Fibroblast of skin of left quadriceps (primary cell): ENCODE measurements at regions not wholly inside any gene's neighbourhood (a gene's known extent, or its start where the extent isn't known, plus 50 kb on each side); places are given as distances from the start of the nearest gene placed in this dataset.

Experiments
- DNase-seq, 2 experiments: peaks; one replicate each; pipeline ENCODE4 v3.0.0-alpha.2; 2013; ENCODE audit warnings: low read depth in 2 of 2

DNA sequence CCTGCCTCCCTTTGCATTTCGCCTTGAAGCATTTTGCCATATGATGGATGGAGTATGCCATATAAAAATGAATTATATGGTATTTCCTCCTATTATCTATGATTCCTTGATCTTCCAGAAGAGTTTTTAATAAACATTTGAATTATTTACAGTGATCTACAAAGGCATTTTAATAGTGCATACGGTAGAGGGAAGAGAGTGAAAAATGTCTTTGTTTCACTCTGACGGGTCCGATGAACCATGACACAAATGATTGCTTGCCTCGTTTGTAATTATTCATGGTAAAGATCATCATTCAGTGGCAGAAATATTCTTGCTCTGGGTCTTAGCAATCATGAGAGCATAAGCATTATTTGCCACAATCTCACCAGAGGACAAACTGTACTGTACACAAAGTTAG, 1010.9 kb downstream of the NTRK3 start:
- DNase-seq = no peak

DNA sequence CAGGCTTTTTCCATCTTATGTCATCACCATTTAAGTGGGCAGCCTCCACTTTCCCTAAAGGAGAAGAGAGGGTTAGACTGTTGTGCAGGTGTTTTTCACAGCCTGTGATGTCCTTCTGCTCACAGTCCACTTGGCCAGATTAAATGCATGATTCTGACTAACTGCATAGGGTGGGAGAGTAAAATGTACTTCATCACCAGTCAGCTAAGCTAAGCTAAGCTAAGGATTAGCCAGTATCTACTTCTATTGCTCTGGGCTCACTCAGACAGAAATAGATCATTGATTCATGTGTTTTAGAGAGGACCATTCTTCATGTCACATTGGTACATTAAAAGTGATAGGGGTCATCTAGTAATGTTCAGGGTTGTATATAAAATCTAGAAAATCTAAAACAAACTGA, 1013.1 kb downstream of the NTRK3 start:
- no peak for DNase-seq

DNA sequence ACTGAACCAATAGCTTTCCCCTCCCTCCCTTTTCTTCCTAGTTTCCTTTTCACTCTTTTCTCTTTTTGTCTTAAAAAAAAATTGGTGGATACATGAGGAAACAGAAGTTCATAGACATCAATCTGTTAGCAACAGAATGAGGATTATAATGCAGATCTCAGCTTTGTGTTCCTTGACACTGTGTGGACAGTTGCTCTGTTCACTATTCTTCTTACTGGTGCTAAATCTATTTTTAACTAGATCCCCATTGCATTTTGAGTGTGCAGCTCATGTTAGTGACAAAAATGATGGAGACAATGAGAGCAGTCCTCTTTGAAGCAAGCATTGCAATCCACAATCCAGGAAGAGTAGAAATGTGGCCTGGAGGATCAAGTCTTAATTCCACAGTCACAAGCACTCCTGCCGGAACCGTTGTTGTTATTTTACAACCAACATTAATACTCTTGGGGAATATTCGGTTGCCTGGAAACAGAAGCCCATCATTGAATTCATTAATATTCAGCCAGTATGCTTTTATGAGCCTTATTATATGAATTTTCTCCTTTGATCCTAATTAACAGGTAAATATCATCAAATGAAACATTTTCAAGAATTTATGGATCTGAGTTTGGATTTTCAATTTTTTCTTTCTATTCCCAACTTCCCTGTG, 1016.8 kb downstream of the NTRK3 start:
- no peak for DNase-seq

DNA sequence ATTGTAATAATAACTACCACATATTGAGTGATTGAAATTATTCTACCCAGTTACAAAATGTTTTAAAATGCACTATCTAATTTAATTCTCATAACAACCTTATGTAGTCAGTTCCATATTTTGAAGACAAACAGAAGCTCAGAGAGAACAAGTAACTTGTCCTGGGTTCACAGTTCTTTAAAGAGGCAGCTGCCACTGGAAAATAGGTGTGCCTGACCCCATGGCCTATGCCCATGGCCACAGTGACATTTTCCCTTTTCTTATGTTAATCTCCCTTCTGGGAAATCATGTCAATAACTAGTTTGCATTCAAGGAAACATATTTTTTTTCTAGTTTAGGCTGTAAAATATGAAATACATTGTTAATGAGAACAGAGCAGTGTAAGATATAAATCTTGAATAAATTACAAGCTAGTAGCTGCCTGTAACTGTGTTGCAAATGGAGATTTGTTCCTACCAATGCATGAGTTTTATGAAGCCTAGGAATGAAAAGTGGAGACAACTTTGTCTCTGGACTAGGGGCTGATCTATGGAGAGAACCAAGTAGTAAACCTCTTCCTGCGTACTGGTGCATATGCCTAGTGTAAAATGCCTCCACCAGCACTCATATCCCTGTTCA, 1018.0 kb downstream of the NTRK3 start:
- no peak for DNase-seq

DNA sequence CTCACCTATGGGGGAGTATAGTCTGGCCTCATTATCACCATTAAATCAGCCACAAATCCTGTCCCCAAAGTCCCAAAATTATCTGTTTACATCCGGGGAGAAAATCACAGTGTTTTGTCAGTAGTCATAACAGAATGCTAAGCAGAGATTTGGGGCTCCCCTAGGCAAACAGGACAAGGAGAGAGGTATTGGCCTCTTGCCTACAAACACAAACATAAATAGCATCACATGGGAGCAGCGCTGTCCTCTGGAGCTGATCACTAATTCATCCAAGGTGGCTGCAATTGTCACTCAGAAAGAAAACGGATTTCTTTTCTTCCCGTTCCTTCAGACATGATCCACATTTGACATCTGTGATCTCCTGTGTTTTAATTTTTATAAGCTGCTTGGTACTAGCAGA, 1028.1 kb downstream of the NTRK3 start:
- no peak for DNase-seq

DNA sequence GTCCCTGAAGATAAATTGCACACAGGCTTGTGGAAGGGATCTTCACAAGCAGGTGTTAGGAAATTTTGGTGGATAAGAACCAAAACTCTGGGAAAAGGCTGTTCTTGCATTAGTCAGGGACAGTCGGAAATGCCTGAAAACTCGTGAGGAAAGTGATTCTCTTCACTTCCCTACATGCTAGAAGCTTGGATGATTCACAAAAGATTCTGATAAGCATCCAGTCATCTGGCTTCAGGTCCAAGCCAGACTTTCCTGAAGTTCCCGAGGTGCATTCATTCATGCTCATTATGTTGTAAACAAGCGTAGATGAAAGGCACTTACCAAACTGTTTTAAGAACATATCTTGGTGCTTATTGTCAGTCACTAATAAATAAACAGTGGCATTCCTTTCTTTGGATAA, 1028.7 kb downstream of the NTRK3 start:
- no peak for DNase-seq

DNA sequence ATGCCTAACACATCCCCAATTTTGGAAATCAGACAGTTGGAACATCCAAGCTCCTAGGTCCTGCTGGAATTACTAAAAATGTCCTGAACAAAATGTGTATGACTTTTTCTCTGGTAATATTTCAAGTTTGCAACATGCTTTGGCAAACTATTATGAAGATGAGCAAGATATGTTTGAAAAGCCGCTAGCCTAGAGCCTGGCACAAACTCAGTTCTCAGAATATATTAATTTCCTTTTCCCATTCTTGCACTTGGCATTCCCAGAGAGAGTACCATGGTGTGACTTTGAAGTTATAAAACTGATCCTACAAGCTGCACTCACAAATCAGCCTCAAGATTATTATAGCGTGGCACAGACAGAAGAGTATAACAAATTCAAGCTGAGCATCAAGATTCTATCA, 1031.1 kb downstream of the NTRK3 start:
- DNase-seq = no peak

DNA sequence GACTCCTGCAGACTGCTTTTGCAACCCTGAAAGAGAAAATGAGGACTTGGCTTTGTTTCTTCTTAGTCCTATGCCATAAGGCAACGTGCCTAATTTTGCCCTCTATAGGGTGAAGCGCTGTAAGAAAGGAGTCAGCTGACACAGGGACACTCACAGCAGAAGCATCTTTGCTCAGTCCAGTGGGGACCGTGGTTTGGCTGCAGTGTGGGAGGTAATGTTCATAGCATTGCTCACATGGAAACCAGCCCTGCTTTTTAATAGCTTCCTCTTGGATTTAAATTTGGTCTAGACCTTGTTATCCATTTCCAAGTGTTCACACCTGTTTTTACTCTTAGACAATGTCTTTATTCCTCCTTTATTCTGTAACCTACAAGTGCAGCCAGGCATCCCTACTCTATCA, 1032.1 kb downstream of the NTRK3 start:
- DNase-seq = peak; percentile 36 to 39

DNA sequence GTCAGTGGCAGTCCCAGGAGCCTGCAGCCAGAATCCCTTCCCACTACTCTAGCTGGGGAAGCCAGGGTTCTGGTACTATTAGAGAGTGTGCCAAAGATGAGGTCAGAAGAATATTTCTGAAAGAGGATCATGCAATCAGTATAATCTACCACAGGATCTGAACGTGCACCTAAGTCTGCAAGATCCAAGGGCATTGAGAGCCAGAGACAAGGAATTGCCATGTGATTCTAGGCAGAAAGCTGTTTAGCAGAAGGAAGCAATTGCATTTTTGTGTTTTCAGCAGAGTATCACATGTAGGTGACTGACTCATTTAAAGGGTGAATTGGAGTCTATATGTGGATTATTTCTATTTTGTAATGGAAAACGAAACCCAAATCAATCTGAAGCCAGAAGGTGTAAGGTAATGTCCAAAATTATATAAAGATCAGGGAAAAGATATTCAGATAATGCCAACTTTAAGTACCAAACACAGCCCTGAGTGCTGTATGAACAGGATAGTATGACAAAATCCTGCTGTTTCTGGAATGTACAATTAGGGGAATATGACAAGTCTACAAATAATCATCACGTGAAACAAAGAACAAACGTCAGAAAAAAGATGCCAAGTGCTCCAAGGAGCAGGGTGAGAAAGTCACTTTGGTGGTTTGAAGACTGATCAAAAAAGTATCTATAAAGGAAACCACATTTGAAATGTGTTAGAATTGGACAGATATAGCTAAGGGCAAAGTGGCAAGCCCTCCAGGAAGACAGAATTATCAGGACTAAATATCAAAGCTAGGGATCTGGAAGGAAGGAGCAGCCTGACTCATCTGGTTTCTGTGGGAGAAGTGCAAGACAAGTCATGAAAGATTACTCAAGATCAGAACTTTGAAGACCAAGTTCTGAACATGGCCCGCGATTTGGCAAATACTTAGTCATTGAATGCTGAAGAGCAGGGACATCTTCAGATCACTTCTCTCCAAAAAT, 1036.6 kb downstream of the NTRK3 start:
- peak in 1 of 2 experiments; percentile 23 for DNase-seq

DNA sequence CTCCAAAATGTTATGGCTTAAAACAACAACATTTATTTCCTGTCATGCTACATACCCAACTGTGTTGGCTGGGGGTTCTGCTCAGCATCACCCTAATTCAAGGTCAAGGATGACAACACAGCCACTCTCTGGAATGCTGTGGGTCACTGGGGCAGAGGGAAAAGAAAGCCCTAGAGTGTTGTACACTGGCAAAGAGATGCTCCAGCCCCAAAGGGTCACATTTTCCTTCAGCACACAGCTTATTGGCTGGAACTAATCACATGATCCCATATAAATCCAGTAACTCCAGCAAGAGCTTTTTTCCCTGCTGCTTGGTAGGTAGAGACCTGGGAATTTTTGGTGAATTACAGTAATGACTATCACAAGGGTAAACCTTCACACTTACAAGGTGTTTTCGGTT, 1041.4 kb downstream of the NTRK3 start:
- DNase-seq = no peak

DNA sequence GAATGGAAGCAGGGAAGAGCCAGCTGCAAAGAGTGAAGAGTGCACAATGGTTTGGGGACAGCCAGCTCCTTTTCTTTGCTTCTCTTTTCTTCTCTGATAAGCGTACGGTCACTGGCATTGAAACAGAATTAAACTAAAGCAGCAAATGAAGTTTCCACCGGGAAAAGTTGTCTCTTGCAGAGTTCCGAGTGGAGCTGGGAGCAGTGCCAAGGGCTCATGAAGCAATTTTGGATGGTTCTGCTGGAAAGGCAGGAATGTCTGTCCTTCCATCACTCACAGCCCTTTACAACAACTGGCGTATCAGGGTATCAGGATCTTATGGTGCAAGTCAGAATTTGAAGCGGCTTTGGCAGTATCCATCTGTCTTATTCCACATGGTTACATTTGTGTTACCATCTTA, 1042.9 kb downstream of the NTRK3 start:
- DNase-seq = no peak

DNA sequence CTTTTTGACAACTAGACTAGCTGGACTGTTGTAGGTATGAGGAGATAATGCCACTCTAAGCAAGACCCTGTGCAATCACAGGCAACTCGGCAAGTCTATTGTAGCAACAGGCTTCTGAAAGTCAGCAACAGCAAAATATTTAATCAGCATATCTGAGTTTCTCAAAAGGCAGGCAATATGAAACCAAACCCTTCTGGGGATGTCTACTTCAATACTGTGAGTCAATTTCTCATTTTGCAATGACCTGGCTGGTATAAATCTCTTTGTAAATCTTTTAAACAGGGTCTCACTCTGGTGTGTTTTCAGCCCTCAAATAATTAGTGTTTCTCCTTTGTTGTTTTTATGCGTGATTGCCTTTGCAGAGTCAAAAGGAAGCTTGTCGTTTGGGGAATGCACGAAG, 1044.5 kb downstream of the NTRK3 start:
- no peak for DNase-seq

DNA sequence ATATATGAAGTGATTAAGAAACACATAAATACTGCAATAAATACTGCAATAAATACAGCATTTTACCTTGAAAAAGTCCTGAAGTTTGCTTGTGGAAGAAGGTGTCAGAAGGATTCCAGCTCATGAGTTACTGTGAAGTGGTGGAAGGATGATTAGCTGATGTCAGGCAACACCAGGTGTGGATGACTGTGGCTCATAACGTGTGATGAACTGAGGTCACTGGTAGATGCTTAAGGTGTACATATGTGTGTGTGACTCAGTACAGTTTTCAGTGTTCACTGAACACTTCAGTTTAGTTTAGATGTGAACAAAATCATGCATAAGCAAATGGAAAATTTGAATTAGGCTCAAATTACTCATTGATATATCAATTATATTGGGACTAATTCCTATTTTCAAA, 1045.0 kb downstream of the NTRK3 start:
- DNase-seq = no peak

DNA sequence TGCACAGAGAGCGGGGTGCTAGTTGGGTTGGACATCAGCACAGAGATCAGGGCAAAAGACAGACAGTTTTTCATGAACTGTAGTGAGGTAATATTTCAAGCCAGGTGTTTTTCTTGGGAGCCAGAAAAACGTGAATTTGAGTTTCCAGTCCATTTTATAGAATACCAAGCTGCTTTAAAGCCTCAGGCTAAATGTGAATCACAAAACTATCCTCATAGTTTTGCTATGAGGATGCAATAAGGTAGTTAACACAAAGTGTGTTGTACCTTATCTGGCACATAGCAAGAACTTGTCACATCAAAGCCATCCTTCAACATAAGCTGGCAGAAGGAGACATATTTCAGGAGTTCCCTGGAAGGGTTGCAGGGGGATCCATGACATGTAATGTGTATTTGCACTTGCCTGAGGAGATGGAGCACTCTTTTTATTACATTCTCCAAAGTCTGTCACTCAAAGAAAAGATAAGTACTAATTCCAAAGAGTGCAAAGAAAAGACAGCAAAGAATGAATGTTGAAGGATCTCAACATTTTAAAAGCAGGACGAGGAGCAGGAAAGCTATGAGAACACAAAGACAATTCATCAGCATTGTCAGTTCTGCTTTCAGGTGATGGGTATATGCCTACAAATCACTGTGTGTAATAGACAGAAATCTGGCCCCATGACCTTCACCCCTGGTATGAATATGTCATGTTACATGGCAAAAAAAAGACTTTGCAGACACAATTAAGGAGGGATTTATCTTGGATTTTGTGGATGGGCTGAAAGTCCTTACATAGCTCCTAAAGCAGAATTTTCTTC, 1046.4 kb downstream of the NTRK3 start:
- DNase-seq = no peak

DNA sequence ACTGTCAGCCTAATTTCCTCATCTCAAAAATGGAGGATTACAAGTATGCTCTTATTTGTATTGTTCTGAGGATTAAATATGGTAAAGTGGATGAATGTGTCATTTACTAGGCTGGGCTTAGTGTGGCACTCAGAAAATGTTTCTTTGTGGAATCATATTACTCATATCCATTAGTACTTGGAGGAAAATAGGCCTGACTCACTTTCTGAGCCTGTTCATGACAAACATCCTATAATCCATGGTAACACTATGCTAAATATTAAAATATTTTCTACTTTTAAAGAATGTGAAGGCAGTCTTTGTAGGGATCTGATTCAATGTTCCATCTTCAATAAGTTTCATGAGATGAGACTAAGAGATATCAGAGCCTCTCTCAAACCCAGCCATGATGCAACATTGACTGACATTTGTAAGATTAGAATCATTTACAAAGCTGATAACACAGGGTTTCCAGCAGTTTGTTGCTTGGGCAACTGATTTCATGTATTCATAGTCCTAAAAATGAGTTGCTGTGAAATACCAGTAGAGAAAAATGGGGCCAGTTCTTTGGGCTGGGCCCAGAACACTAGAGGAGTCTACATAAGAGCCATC, 1048.5 kb downstream of the NTRK3 start:
- DNase-seq = peak; percentile 51 to 59

DNA sequence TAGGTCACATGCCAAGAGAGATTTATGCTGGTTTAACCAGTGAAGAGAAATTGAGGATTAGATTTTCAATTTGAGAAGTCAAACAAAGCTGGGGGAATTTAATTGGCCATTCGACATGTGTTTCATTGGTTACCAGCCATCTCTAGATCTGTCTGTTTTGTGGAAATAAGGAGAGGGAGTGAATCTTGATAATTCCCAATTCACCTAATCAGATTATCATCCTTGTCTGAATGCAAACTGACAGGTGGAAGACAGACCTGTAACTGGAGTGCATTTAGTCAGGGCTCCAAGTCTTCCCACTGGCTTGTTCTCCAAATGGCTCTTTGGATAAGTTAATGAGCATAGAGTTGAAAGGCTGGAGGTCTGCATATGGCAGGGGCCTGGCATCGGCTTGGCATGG, 1049.3 kb downstream of the NTRK3 start:
- DNase-seq = no peak

DNA sequence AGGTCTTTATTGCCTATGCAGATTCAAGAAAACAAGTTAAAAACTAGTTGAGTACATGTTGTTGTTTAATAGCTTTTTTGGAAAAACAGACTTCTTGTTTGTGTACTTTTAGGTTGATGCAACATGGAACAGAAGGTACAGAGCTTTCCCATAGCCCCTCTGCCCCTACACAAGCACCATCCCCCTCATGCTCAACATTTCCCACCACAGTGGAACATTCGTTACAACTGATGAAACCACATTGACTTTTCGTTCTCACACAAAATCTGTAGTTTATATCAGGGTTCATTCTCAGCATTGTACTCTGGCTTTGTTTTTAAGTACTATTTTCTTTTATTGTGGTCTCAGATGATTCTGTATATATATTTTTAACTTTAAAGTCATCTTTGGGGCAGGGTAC, 1054.6 kb downstream of the NTRK3 start:
- no peak for DNase-seq

DNA sequence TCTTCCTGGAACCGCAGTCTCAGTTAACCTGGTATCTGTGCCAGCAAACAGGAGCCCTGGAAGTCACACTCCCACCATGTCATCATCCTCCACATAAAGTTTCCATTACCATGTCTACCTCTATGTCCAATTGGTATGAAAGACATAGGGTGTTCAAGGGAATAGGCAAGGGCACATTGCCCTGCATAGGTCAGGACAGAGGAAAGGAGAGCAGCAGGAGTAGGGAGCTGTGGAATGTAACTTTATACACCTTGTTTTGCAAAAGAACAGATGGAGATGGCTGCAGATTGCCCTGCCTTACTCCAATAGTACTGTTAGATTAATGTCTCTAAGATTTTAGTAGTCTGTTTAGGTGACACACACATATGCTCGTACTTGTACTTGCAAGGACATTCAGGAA, 1056.4 kb downstream of the NTRK3 start:
- no peak for DNase-seq

DNA sequence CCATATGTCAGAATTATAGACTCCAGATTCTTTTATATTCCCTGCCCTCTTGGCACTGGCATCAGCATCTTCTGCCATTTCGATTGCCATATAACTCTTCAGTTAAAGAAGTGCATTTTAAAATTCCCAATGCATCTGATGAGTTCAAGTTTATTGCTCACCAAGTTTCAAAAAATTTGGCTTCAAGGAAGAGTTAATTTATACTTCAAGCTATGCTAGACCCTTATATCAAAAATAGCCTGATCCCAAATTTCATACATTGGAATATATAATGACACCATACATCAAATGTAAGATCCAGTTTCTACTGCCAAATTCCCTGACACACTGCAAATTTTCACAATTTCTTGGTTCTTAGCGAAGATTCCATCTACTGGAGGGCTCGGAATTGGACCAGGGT, 1058.6 kb downstream of the NTRK3 start:
- DNase-seq = no peak

DNA sequence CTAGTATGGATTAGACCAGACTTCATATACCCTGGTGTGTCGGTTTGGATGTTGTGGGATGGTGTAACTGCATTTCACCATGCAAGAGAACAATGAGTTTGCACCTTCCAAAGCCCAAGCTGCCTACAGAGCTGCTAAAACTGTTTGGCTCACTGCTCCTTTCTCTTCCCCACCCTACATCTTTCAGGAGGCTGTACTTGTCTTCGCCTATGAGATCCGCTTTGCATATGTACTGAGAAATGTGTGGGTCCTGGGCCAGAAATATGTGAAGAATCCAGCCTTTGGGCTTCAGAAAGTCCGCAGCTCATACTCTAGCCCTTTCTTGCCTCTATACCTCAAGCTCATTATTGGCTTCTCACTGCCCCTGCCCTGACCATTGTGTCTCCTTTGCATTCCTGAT, 1060.0 kb downstream of the NTRK3 start:
- no peak for DNase-seq

DNA sequence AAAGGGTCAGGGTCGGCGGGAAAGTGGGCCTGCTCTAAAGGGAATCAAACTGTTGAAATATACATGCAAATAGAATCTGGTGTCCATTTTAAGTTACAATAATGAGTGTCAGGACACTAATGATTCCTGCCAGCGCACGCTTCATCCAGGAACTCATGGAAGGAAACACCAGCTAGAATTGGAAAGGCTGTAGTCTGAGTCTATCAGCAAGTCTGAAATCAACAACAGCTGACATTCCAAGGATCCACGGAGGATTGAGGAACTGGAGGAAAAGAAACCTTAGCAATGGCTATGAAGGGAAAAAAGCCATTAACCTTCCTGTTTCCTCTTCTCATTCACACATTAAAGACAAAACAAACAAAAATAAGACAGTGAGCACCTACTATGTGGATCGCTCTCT, 1063.1 kb downstream of the NTRK3 start:
- no peak for DNase-seq

DNA sequence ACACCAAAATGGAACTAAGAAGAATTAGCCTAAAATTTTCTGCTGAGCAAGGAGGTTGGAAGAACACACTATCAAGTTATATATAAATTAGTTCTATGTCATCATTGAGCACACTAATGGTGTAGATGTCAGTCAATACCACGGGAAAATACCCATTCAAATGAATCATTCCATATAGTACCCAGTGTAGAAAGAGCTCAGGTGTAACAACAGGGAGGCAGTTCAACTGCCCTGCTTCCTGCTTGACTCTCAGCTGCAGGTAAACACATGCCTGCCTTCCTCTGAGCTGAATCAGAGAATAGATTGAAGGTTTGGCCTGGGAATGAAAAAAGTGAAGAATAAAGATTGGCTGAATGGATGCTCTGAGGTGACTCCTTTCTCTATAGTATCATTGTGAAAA, 1088.0 kb downstream of the AGBL1 start:
- DNase-seq = no peak
